IPS-20b (cell line): ENCODE measurements at regions not wholly inside any gene's neighbourhood (a gene's known extent, or its start where the extent isn't known, plus 50 kb on each side); places are given as distances from the start of the nearest gene placed in this dataset.

Source experiments
- H3K27ac ChIP-seq: one replicate; pipeline ENCODE4 v1.5.1; 2013; ENCODE audit warnings: low read length
- H3K27me3 ChIP-seq: 2 replicates; pipeline ENCODE4 v1.6.1; 2013; ENCODE audit warnings: mild to moderate bottlenecking, low read length, inconsistent platforms; ENCODE audit not compliant: insufficient read depth
- H3K36me3 ChIP-seq: 2 replicates; pipeline ENCODE4 v1.6.1; 2013; ENCODE audit warnings: low read depth, mild to moderate bottlenecking, inconsistent platforms, low read length, moderate library complexity; ENCODE audit not compliant: insufficient read depth
- H3K4me1 ChIP-seq: 2 replicates; pipeline ENCODE4 v1.6.1; 2013; ENCODE audit warnings: mild to moderate bottlenecking, control low read depth, inconsistent platforms, low read length, moderate library complexity; ENCODE audit not compliant: insufficient read depth
- H3K4me3 ChIP-seq: 2 replicates; pipeline ENCODE4 v1.5.1; 2013; ENCODE audit warnings: mild to moderate bottlenecking, low read length, inconsistent platforms
- H3K9ac ChIP-seq: 2 replicates; pipeline ENCODE4 v1.6.1; 2013; ENCODE audit warnings: low read depth, mild to moderate bottlenecking, inconsistent platforms, low read length, moderate library complexity
- H3K9me3 ChIP-seq: 2 replicates; pipeline ENCODE4 v1.6.1; 2013; ENCODE audit warnings: mild to moderate bottlenecking, low read depth, low read length, inconsistent platforms; ENCODE audit not compliant: insufficient read depth

DNA sequence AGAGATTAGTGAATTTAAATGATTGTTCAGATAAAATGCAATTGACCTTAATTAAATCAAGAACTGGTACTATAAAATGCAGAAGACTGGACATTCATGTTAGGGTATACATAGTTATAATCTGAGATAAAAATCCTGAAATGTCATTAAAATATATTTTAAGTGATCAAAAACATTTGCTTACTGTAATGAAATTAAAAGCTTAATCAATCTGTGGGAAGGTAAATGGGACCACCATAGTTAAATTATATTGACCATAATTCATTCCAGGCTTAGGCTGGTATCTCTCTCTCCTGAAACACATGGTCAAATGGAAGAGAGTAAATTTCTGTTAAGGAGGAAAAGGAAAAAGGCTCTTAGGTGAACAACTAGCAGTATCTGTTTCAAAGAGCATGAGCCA is 474.4 kb downstream of the C4orf33 start:
- no peaks in the 10 kb centered on the region for H3K9me3 ChIP-seq
- H3K27ac ChIP-seq = no peak overlapping the region
- no peak overlapping the region for H3K4me3 ChIP-seq
- H3K4me1 ChIP-seq = peaks cover 16% of the 10 kb centered on the region; the same call in 1 of the 2 replicates
- no peaks in the 10 kb centered on the region for H3K36me3 ChIP-seq
- H3K27me3 ChIP-seq = no peaks in the 10 kb centered on the region
- no peak overlapping the region for H3K9ac ChIP-seq

DNA sequence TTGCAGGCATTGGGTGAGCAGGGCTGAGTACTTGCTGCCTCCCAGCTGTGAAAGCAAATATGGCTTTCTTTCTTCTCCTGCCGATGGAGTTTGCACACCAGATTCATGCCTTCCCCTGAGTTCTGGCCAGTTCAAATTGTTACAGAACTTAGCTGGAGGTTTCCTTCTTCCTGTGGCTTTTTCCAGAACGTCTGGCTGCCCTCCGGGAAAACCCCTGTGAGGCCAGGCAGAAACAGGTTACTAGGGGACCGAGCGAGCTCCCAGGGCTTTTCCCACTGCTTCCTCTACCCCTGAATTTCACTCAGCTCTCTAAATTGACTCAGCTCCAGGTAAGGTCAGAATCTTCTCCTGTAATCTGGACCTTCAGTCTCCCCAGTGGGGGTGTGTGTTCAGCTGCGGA is 482.4 kb downstream of the C4orf33 start:
- H3K27ac ChIP-seq = no peak overlapping the region
- H3K9me3 ChIP-seq = no peaks in the 10 kb centered on the region
- H3K36me3 ChIP-seq = no peaks in the 10 kb centered on the region
- H3K4me1 ChIP-seq = no peaks in the 10 kb centered on the region
- no peaks in the 10 kb centered on the region for H3K27me3 ChIP-seq
- no peak overlapping the region for H3K4me3 ChIP-seq
- no peak overlapping the region for H3K9ac ChIP-seq

DNA sequence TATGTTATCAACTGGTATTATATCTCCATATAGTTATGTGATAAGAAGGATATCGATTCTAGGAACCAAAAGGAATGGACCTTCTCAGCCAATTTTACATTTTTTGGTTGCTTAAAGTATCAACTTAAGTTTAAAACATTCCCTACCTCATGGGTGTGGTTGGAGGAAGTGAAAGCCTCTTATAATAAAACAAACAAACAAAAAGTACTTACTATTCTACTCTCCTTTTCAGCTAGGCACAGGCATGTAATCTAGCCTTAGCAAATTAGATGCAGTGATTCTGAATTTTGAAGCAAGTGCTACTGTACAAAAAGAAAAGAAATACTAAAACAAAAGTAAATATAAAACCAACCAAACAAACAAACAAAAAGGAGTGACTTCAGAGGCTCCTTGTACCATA is 485.4 kb downstream of the C4orf33 start:
- no peak overlapping the region for H3K4me3 ChIP-seq
- H3K27me3 ChIP-seq = no peaks in the 10 kb centered on the region
- no peak overlapping the region for H3K9ac ChIP-seq
- no peak overlapping the region for H3K27ac ChIP-seq
- H3K36me3 ChIP-seq = no peaks in the 10 kb centered on the region
- no peaks in the 10 kb centered on the region for H3K9me3 ChIP-seq
- no peaks in the 10 kb centered on the region for H3K4me1 ChIP-seq

DNA sequence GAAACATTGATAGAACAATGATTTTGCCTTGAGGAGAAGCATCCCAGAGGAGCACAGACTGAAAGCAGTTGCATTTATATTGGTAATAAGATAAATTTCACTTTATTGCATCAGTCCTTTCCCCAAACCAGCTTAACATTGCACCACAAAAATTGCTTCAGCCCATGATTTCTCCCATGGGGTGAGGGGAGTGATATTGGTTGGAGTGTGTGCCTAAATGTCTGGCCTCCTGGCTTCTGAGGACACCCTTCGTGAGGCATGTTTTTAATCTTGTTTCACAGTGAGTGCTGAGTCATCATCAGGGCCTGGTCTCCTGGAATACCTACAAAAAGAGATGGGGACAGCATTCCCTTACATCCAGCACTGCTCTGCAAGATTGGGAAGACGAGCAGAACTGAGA is 487.9 kb downstream of the C4orf33 start:
- H3K9ac ChIP-seq = no peak overlapping the region
- H3K4me1 ChIP-seq = no peaks in the 10 kb centered on the region
- H3K9me3 ChIP-seq = no peaks in the 10 kb centered on the region
- H3K27me3 ChIP-seq = no peaks in the 10 kb centered on the region
- no peaks in the 10 kb centered on the region for H3K36me3 ChIP-seq
- no peak overlapping the region for H3K27ac ChIP-seq
- H3K4me3 ChIP-seq = no peak overlapping the region

DNA sequence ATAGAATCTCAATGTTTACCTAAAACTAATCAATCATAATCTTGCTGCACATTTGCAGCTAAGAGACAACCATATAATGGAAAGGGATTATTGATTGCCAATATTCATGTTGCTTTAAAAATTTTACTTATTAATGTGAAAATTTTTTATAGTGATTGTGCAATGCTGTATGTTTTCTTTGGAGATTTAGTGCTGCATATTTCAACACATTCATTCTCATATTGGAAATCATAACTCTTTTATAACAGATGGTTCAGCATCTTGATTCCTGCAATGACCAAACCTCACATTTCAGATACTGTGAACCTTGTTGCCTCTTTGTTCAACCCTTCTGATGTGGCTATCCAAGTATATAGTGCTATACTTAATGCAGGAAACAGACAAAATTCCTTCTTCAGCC is 502.6 kb downstream of the C4orf33 start:
- H3K27ac ChIP-seq = no peak overlapping the region
- H3K36me3 ChIP-seq = no peaks in the 10 kb centered on the region
- no peaks in the 10 kb centered on the region for H3K27me3 ChIP-seq
- H3K4me1 ChIP-seq = no peaks in the 10 kb centered on the region
- H3K9me3 ChIP-seq = peaks cover 10% of the 10 kb centered on the region; the same call in 1 of the 2 replicates
- no peak overlapping the region for H3K4me3 ChIP-seq
- H3K9ac ChIP-seq = no peak overlapping the region

DNA sequence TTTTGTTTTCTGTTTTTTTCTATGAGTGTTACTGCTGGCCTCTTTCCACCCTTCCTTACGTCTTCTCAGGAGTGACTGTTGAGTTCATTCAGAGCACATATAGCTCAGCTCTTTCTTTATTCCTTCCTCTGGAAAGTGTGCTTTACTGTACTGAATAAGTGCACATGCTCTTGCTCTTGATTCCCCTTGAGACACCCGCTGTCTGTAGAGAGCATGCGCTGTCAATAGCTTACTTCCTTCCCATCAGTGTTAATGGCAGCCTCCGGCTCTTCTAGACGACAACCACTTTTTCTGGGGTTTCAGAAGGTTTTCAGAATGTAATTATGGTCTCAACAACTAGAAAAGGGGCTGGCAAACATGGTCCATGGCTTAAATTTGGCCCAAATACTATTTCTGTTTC is 504.9 kb downstream of the C4orf33 start:
- Histone ChIP-seq H3K27ac (no peak overlapping the region), H3K36me3 (no peaks in the 10 kb centered on the region), H3K4me3 (no peak overlapping the region), H3K4me1 (no peaks in the 10 kb centered on the region), H3K27me3 (no peaks in the 10 kb centered on the region), H3K9me3 (no peaks in the 10 kb centered on the region), H3K9ac (no peak overlapping the region)

DNA sequence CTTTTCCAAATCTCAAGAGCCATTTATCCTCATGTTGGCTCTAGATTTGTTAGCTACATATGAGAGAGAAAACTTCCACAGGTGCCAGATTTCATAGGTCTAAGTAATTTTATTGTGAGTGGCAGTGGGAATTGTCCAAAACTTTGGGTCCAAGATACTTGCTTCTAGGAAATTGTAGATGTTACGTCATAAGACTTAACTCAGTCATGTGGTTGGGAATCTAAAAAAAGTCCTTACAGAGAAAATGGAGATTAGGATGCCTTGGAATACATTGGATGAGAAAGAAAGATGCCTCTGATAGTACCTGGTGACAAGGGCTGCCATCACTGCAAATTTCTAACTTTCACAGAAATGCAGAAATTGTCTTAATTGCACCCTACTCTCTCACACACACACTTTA is 506.5 kb downstream of the C4orf33 start:
- Histone ChIP-seq H3K4me1 (no peaks in the 10 kb centered on the region), H3K27me3 (no peaks in the 10 kb centered on the region), H3K4me3 (no peak overlapping the region), H3K36me3 (no peaks in the 10 kb centered on the region), H3K27ac (no peak overlapping the region), H3K9me3 (no peaks in the 10 kb centered on the region), H3K9ac (no peak overlapping the region)

DNA sequence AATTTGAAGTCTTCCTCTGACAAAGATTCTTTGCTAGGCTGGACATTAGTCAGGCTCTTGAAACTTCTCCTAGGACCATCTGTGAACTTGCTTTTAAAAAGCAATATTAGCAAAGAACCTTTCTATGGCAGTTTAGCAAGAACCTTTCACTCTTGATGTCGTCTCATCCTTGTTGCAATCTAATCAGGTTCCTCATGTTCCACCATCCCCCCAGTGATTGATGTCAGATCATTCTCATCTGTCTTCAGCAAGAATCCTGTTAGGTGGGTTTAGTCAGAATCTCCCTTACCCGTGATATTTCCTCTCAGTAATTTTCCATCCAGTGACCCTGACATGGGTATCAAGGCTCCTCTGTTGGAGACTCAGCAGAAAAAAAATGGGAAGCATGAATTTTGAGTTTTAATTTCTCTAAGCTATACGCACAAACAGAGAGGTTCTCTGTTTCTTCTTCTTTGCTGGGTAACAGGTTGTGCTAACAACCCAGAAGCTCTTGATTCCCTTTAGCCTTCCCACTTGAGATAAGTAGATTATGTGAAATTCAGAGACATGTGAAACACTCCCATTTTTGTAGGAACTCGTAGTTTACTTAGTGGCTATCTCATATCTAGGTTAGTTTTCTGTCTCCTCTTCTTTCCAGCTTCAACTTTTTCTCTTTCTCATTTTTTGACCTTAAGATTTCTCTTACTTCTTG is 507.4 kb downstream of the C4orf33 start:
- Histone ChIP-seq H3K36me3 (no peaks in the 10 kb centered on the region), H3K27ac (no peak overlapping the region), H3K9ac (no peak overlapping the region), H3K4me1 (no peaks in the 10 kb centered on the region), H3K9me3 (no peaks in the 10 kb centered on the region), H3K27me3 (no peaks in the 10 kb centered on the region), H3K4me3 (no peak overlapping the region)

DNA sequence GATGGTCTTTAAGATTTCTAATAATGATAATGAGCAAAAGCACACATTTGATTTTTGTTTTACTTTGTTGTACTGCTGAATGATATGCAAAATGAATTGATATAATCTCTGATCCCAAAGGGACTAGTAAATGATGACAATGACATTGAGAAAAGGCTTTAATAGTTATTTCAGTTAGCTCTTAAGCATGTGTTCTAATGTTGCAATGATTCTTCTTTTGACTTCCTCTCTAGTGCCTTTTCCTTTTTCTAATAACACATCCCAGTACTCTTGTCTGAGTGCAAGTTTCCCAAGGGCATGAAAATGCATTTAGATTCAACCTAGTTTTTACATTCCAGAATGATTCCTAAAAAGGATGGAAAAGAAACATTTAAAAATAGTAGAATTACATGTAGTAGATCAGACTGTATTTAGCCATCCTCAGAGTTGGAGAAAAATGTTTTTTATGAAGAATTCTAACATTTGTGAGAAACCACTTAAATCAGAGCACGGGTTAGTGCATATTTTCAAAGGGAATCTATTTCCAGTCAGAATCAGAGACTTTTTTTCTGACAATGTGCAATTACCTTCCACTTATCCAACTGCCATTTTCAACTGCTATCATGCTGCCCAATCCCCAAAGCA is 508.8 kb downstream of the C4orf33 start:
- Histone ChIP-seq H3K9me3 (no peaks in the 10 kb centered on the region), H3K4me1 (no peaks in the 10 kb centered on the region), H3K4me3 (no peak overlapping the region), H3K9ac (no peak overlapping the region), H3K36me3 (no peaks in the 10 kb centered on the region), H3K27ac (no peak overlapping the region), H3K27me3 (no peaks in the 10 kb centered on the region)

DNA sequence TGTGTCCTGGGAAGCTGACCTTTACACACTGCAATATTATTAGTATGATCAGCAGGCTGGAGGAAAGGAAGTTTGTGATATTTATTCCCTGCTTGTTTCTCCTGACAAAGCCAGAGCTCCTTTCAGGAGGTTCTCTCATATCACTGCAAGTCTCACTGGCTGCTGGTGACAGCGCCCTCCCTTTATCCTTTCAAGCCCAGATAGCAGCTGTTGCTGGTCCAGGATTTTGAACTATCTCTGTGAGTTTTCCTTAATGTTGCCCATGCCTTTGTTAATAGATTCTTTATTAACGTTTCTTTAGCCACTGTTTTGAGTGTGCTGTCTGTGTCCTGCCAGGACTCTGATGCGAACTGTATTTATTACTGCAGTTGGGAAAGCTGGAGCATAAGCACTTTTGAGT is 518.7 kb downstream of the C4orf33 start:
- no peaks in the 10 kb centered on the region for H3K4me1 ChIP-seq
- H3K36me3 ChIP-seq = no peaks in the 10 kb centered on the region
- H3K9ac ChIP-seq = no peak overlapping the region
- H3K27me3 ChIP-seq = no peaks in the 10 kb centered on the region
- H3K9me3 ChIP-seq = no peaks in the 10 kb centered on the region
- H3K27ac ChIP-seq = no peak overlapping the region
- H3K4me3 ChIP-seq = no peak overlapping the region

DNA sequence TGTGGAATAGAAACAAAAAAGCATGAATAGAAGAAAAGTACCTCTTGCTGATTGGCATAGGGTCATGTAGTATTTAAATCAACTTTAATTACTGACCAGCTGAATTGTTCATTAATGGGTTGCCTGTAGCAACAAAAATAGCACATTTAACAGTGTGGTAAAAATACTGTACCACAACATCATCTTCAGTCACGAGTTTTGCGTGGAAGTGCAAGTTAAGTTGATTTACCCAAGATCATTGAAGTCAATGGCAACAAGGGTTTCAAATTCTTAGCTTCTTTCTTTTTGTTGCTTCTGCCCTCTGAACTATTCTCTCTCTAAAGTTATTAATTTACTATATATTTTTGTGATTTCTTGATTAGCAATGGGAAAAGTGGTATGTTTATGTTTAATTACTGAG is 526.6 kb downstream of the C4orf33 start:
- no peak overlapping the region for H3K9ac ChIP-seq
- no peaks in the 10 kb centered on the region for H3K36me3 ChIP-seq
- H3K4me1 ChIP-seq = no peaks in the 10 kb centered on the region
- H3K27me3 ChIP-seq = no peaks in the 10 kb centered on the region
- H3K9me3 ChIP-seq = no peaks in the 10 kb centered on the region
- H3K4me3 ChIP-seq = no peak overlapping the region
- H3K27ac ChIP-seq = no peak overlapping the region

DNA sequence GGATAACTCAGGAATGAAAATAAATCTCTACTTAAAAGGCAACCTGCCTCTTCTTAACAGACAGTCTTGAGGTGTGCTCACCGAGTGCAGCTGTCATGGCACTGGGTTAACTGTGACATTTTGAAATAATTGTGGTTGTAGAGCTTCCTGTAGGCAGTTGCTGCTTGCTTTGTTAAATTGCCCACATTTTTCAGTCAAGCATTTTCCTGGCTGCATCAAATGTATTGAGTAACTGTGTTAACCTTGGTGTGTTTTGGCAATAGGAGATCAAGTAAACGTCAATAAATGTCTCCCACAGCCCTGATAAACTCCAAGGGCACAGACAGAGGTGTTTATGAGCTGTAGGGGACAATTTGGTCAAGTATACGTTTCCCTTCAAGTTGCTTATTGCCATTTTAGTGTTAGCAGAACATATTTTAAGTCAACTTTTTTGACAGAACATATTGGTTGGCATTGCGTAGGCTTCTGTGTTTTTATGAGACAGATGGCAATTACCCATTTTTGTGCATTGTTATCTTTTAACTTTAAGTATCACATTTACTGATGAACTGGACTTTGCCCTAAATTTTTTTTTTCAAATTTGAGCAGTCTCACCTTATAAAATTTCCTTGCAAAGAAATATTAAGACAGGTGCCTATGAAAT is 527.4 kb downstream of the C4orf33 start:
- H3K36me3 ChIP-seq = no peaks in the 10 kb centered on the region
- no peak overlapping the region for H3K27ac ChIP-seq
- H3K27me3 ChIP-seq = no peaks in the 10 kb centered on the region
- no peak overlapping the region for H3K4me3 ChIP-seq
- H3K9ac ChIP-seq = no peak overlapping the region
- no peaks in the 10 kb centered on the region for H3K4me1 ChIP-seq
- no peaks in the 10 kb centered on the region for H3K9me3 ChIP-seq
